Chondrocyte (in vitro differentiated cells): ENCODE measurements at regions not wholly inside any gene's neighbourhood (a gene's known extent, or its start where the extent isn't known, plus 50 kb on each side); places are given as distances from the start of the nearest gene placed in this dataset.

Experiments
- DNase-seq: peaks from one replicate; pipeline ENCODE4 v3.0.0; 2021; ENCODE audit warnings: mixed read lengths, low spot score
- H3K27ac Mint-ChIP-seq: one replicate; pipeline ENCODE4 v1.8.0; 2021; ENCODE audit warnings: mild to moderate bottlenecking, moderate library complexity, mixed read lengths; ENCODE audit not compliant: unreplicated experiment
- H3K27me3 Mint-ChIP-seq: 2 replicates; pipeline ENCODE4 v1.8.0; 2021; ENCODE audit warnings: low read depth, mixed read lengths
- H3K36me3 Mint-ChIP-seq: 2 replicates; pipeline ENCODE4 v1.8.0; 2021; ENCODE audit warnings: low read depth, mixed read lengths
- H3K4me1 Mint-ChIP-seq: 2 replicates; pipeline ENCODE4 v1.8.0; 2021; ENCODE audit warnings: low read depth, mild to moderate bottlenecking, mixed read lengths
- H3K4me3 Mint-ChIP-seq: one replicate; pipeline ENCODE4 v1.8.0; 2021; ENCODE audit warnings: mild to moderate bottlenecking, moderate library complexity, mixed read lengths; ENCODE audit not compliant: unreplicated experiment
- H3K9me3 Mint-ChIP-seq: 2 replicates; pipeline ENCODE4 v1.8.0; 2021; ENCODE audit warnings: low read depth, mixed read lengths
- CTCF ChIP-seq: fragments of 200-600 bp; sonication (generic); IDR thresholded peaks from 2 replicates; pipeline ENCODE4 v1.5.0; 2021; ENCODE audit warnings: antibody characterized with exemption, mild to moderate bottlenecking, moderate library complexity

- Mint-ChIP-seq H3K27me3 (peaks cover 10% of the 10 kb centered on the region), H3K36me3 (no peaks in the 10 kb centered on the region), H3K27ac (no peak overlapping the region), H3K4me1 (peaks cover 13% of the 10 kb centered on the region), H3K9me3 (no peaks in the 10 kb centered on the region), H3K4me3 (no peak overlapping the region)
- DNase-seq = no peak
- TF ChIP-seq CTCF = no peak
Measured at GRCh38 chr6:106750142-106750918, 121.0 kb downstream of the QRSL1 start.

GRCh38 chr6:106749609-106750008, 120.2 kb downstream of the QRSL1 start:
- Mint-ChIP-seq H3K36me3 (no peaks in the 10 kb centered on the region), H3K4me1 (peaks cover 13% of the 10 kb centered on the region), H3K4me3 (no peak overlapping the region), H3K9me3 (no peaks in the 10 kb centered on the region), H3K27ac (no peak overlapping the region), H3K27me3 (peaks cover 10% of the 10 kb centered on the region)
- DNase-seq = no peak
- TF ChIP-seq CTCF = no peak

GRCh38 chr6:106748547-106749207, 119.3 kb downstream of the QRSL1 start:
- peak; percentile 18 for TF ChIP-seq CTCF
- Mint-ChIP-seq H3K27me3 (peaks cover 17% of the 10 kb centered on the region), H3K36me3 (no peaks in the 10 kb centered on the region), H3K4me3 (no peak overlapping the region), H3K27ac (no peak overlapping the region), H3K4me1 (peaks cover 13% of the 10 kb centered on the region), H3K9me3 (no peaks in the 10 kb centered on the region)
- DNase-seq = no peak

- H3K27ac Mint-ChIP-seq = no peak overlapping the region
- H3K27me3 Mint-ChIP-seq = peaks cover 19% of the 10 kb centered on the region
- H3K36me3 Mint-ChIP-seq = no peaks in the 10 kb centered on the region
- peaks cover 13% of the 10 kb centered on the region for H3K4me1 Mint-ChIP-seq
- H3K4me3 Mint-ChIP-seq = no peak overlapping the region
- H3K9me3 Mint-ChIP-seq = no peaks in the 10 kb centered on the region
- no peak for DNase-seq
- TF ChIP-seq CTCF = no peak
Measured at GRCh38 chr6:106747139-106747538, 117.8 kb downstream of the QRSL1 start.

GRCh38 chr6:106746652-106747051, 117.3 kb downstream of the QRSL1 start:
- no peak overlapping the region for H3K4me3 Mint-ChIP-seq
- H3K4me1 Mint-ChIP-seq = peaks cover 13% of the 10 kb centered on the region
- no peak overlapping the region for H3K27ac Mint-ChIP-seq
- peaks cover 19% of the 10 kb centered on the region for H3K27me3 Mint-ChIP-seq
- no peaks in the 10 kb centered on the region for H3K9me3 Mint-ChIP-seq
- no peak for TF ChIP-seq CTCF
- DNase-seq = no peak
- H3K36me3 Mint-ChIP-seq = no peaks in the 10 kb centered on the region
